Femur (tissue), 1 donor: ENCODE measurements at regions not wholly inside any gene's neighbourhood (a gene's known extent, or its start where the extent isn't known, plus 50 kb on each side); places are given as distances from the start of the nearest gene placed in this dataset.

ENCODE experiments used
- DNase-seq: peaks from one replicate; pipeline ENCODE4 v3.0.0-alpha.2; 2017

DNA sequence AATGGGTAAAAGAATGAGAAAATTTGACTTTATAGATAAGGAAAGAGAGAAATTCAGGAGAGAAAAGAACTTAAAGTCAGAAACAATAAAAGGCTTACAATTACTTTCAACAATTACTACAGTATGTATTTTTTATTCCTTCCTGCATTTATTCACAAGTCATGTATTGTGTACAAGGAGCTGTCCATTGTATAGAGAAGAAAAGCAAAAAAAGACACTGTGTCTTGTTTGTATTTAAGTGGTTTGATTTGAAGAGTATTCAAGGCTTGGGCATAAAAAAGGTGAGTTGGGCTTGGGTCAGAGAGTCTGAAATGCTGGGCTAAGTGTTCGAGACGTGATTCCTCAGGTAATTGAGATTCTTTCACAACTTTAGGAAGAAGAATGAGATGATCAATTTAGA lies 394.2 kb upstream of the ROBO2 start:
- no peak for DNase-seq

DNA sequence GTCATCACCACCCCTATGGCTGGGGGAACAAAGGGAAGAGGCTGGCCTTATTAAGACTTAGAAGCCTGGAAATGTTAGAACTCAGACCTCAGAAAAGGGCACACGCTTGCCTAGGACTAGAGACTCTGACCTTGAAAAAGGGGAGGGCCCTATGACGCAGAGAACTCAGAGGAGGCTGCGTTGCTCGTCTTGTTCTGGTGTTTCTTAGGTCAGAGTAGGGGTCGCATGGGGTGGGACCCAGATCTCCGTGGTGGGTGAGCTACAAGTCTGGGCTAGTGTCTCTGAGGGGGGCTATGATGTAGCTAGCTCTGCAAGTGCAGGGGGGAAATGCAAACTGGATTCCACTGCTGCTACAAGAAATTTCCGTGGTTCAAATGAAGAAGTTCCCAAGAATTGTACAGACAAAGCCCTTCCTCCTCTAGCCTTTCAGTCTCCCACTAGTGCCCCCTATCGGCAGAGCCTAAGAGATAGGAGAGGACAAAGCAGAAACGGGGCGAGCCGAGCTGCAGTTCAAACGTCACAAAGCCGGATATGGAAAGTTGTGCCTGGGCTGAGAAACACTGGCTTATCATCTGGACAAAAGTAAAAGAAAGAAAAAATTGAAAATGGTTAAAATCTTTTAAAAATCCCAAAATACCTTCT lies 392.9 kb upstream of the ROBO2 start:
- DNase-seq: no peak

GRCh38 chr3:76651784-76652183 lies 388.1 kb upstream of the ROBO2 start:
- no peak for DNase-seq

- no peak for DNase-seq
Measured at GRCh38 chr3:76652524-76652923, 387.4 kb upstream of the ROBO2 start.

GRCh38 chr3:76653640-76654251 lies 386.2 kb upstream of the ROBO2 start:
- no peak for DNase-seq

GRCh38 chr3:76656531-76657070 lies 383.3 kb upstream of the ROBO2 start:
- no peak for DNase-seq

DNA sequence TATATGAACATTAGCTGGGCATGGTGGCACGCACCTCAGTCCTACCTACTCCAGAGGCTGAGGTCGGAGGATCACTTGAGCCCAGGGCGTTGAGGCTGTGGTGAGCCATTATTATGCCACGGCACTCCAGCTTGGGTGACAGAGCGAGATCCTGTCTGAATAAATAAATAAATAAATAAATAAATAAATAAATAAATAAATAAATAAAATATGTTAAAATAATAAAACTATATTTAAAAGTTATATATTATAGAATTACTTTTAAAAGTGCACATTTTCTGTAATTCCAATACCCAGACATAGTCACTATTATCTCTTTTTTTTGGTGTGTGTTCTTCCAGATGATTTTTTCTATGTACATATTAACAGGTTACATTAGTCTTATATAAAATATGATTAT lies 382.0 kb upstream of the ROBO2 start:
- no peak for DNase-seq

DNA sequence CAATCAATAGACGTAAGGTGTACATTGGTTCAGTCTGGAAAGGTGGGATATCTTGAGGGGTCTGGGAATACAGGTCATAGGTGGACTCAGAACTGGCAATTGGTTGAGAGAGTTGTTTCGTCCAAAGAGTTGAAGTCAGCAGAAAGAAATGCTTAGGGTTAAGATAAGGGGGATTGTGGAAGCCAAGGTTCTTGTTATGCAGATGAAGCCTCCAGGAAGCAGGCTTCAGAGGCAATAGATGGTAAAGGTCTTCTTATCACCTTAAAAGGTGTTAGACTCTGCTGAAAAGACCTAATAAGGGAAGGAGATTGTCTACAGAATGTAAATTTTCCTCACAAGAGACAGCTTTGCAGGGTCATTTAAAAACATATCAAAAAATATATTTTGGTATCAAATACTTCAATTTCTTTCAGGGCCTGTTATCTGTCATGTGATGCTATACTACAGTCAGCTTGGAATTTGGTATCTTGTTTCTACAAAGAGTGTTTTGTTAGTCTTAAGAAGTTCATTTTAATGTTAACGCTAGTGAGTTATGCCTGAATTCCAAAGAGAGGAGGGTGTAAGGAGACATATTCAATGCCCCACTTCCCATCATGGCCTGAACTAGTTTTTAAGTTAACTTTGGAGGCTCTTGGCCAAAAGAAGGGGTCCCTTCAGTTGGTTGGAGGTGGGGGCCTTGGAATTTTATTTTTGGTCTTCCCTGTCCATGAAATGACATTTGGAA lies 378.2 kb upstream of the ROBO2 start:
- DNase-seq: no peak

- DNase-seq: no peak
Measured at GRCh38 chr3:76664816-76665215, 375.1 kb upstream of the ROBO2 start.

- no peak for DNase-seq
Measured at GRCh38 chr3:76668653-76669052, 371.2 kb upstream of the ROBO2 start.

GRCh38 chr3:76669322-76669721 lies 370.6 kb upstream of the ROBO2 start:
- no peak for DNase-seq

- DNase-seq: no peak
Measured at GRCh38 chr3:76673171-76673570, 366.7 kb upstream of the ROBO2 start.

GRCh38 chr3:76679541-76679940 lies 360.4 kb upstream of the ROBO2 start:
- no peak for DNase-seq

GRCh38 chr3:76683256-76683655 lies 356.6 kb upstream of the ROBO2 start:
- DNase-seq: no peak

DNA sequence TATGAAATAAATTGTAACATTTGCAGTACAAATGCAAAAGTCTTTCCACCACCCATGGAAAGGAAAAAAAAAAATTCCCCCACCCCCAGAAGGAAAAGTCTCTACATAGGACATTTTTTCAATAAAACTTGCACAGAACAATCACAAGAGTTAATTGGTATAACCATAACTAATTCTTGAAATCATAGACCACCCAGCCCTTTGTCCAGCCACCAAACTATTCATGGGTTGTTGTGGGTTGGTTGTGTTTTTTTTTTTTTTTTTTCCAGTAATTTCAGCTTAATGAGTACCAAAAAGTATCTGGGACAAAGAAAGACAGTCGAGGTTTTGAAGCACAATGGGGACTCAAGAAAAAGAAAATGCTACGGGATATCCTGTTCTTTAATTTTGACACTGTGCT lies 355.0 kb upstream of the ROBO2 start:
- DNase-seq: no peak

DNA sequence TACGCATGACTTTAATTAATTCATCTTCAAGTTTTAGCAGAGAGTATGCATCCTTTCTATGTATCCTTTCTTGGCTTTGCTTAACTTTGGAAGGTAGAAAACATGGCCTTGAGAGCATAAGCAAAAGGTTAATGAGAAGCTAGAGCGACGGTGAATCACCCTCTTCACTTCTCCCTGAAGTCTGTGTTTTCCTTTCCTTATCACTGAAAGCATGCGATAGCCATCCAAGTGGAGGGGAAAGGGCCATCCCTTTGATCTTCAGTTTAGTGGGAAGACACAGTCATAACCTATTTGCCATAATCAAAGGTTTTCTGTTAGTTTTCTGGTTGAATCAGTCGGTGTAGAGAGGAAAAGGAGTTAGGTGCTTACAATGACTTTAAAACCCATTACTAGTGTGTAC lies 354.0 kb upstream of the ROBO2 start:
- no peak for DNase-seq

GRCh38 chr3:76687019-76687418 lies 352.9 kb upstream of the ROBO2 start:
- DNase-seq: no peak

GRCh38 chr3:76694063-76694462 lies 345.8 kb upstream of the ROBO2 start:
- no peak for DNase-seq

- DNase-seq: no peak
Measured at GRCh38 chr3:76698136-76698706, 341.7 kb upstream of the ROBO2 start.

DNA sequence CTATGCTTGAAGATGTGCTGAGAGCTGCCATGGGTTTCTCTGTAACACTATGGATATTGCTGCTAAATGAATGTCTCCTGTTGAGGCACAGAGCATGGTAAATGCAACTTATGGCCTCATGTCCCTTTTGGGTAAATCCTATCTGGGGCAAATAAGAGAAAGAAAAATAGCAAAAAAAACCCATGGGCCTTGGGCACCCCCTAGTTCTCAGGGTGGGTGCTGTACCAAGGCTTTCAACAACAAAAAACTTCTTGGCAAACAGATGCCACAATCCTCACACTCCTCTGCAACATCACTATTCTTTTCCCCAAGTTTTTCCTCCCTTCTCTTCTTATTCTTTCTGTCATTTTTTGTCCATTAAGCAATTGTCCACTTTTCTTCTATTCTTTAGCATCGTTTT lies 340.1 kb upstream of the ROBO2 start:
- no peak for DNase-seq

- no peak for DNase-seq
Measured at GRCh38 chr3:76700323-76700722, 339.6 kb upstream of the ROBO2 start.

DNA sequence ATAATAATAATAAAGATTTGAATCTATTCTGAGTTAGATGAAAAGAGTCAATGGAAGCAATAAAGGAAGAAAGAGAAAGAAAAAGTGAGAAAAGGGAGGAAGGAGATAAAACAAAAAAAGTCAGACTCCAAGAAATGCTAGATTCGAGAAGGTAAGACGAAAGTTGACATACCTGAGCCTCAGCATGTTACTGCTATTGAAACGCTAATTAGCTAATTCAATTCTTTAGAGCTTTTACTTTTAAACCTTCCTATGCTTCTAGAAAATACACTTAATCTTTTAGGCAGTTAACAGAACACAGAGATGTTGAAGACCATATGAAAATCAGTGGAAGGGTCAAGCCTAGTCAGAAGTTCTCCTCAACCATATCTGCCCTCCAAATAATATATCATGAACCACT lies 337.2 kb upstream of the ROBO2 start:
- no peak for DNase-seq

DNA sequence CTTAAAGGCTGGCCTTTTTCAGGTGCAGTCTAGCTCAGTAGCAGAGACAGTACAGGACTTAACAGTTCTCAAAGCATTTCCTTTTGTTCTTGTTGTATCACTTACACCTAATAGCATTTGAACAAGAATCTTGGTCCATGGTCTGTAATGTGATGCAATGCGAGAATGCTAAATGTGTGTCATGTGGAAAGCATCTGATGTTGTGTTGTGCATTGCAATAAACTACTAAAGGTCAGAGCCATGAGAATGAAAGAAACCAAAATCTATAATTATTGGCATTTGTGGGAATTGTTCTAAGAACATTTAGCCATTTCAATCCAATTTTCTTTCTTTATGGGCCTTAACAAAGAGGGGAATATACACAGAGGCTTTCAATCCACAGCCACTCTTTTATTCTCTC lies 324.5 kb upstream of the ROBO2 start:
- DNase-seq: no peak

DNA sequence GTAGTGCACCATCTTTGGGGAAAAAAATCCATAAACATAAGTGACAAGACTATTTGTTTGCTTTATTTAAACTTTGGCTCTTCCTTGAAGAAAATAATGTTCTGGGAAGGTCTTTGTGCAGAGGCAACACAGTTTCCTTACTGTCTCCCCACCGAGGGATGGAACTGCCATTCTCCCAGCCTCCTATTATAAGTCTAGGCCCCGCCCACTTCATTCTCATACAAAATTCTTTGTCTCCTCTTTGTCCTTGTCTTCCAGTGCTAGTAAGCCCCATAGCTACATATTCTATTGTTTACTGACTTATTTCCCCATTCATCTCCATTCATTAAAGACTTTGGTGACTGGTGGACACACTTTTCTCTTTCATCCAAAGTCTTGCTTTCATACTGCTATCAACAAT lies 316.5 kb upstream of the ROBO2 start:
- DNase-seq: no peak
